H1 (cell line): ENCODE measurements at regions not wholly inside any gene's neighbourhood (a gene's known extent, or its start where the extent isn't known, plus 50 kb on each side); places are given as distances from the start of the nearest gene placed in this dataset.

Source experiments
- ATF2 ChIP-seq: IDR thresholded peaks from 2 replicates; pipeline ENCODE4 v1.6.1; 2012; ENCODE audit warnings: low read length, inconsistent platforms
- CBX8 ChIP-seq: fragments of 300-800, 300-1000 bp; sonication (generic); IDR thresholded peaks from 2 replicates; pipeline ENCODE4 v1.7.1; 2016; ENCODE audit warnings: low read depth, low read length, borderline replicate concordance
- RNF2 ChIP-seq: fragments of 200-900, 300-1000 bp; sonication (generic); IDR thresholded peaks from 2 replicates; pipeline ENCODE4 v1.7.1; 2016; ENCODE audit warnings: borderline replicate concordance, low read depth, mild to moderate bottlenecking, antibody characterized with exemption, low read length; ENCODE audit not compliant: poor library complexity, severe bottlenecking; ENCODE audit errors: missing control alignments
- RXRA ChIP-seq: IDR thresholded peaks from 2 replicates; pipeline ENCODE4 v1.6.1; 2011; ENCODE audit warnings: low read depth, mild to moderate bottlenecking, low read length, moderate library complexity; ENCODE audit not compliant: insufficient read depth
- SP2 ChIP-seq: IDR thresholded peaks from 2 replicates; pipeline ENCODE4 v1.6.1; 2012; ENCODE audit warnings: mild to moderate bottlenecking, low read length, inconsistent platforms

DNA sequence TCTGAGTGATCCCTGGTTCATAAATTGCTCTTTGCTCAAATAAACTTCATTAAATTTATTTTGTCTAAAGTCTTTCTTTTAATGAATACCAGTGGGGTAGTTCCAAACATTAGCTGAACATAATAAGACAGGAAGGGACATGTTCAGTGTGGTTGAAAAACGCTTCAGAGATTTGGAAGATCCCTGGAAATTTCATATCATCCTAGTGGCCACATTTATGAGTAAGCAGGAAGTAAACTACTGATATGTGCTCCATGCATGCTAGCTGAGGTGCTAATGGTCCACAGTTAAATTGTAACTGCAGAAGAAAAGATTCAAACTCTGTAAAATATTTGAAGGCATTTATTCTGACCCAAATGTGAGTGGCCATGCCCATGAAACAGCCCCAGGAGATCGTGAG, 1328.7 kb downstream of the ADGRL3 start (continued):
- TF ChIP-seq CBX8 (no peak), ATF2 (no peak), SP2 (no peak), RNF2 (no peak), RXRA (no peak)
